ENCODE measurements at regions not wholly inside any gene's neighbourhood (a gene's known extent, or its start where the extent isn't known, plus 50 kb on each side); places are given as distances from the start of the nearest gene placed in this dataset.

DNA sequence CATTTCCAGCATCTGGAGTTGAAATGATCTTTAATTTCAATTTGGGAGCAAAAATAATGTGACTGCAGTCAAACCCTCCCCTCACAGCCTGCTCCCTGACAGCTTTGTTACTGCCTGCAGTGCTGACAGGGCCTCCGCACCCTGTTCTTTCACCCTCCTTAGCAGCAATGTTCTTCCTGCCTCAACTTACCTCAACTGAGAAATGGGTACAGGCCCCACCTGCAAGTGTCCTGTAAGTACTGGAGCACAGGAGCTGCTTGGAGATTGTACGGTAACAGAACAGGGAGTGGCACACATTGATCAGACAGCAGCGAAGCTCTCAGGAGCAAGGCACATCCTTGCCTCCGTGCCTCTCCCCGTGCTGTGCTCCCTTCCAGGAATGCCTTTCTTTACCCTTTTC lies 131.3 kb downstream of the CHST1 start:
- intact Hi-C loops (cut with DNase I), result loop anchor here in 1 of 2 donors (5.0 to 10.0 kb wide), 2 partner anchors 59 to 238 kb away; no protein-coding TSS in a partner anchor
- DNase-seq, result no peak
- WGBS, 2 donors, result 91 to 92% methylated on average over 5 of the region's 5 CpGs
- Histone ChIP-seq H3K4me3 (ENCODE audit: low read length in 2 of 2) (no peak overlapping the region), H3K27ac (ENCODE audit: low read depth in 1 of 2, low read length in 2 of 2) (no peak overlapping the region), H3K27me3 (ENCODE audit: control insufficient read depth in 1 of 2, insufficient read depth in 2 of 2, low read length in 1 of 2) (no peaks in the 10 kb centered on the region), H3K36me3 (ENCODE audit: control insufficient read depth in 1 of 2, insufficient read depth in 2 of 2, low read length in 1 of 2) (no peaks in the 10 kb centered on the region), H3K9me3 (ENCODE audit: control insufficient read depth, low read length) (no peaks in the 10 kb centered on the region), H3K4me1 (ENCODE audit: control insufficient read depth in 1 of 2, insufficient read depth in 2 of 2, low read length in 2 of 2) (no peaks in the 10 kb centered on the region)
- no peak for ATAC-seq (ENCODE audit: low FRiP score)

- no peak for ATAC-seq (ENCODE audit: low FRiP score)
- intact Hi-C loops (cut with DNase I), result loop anchor here in 1 of 2 donors (5.0 to 10.0 kb wide), 2 partner anchors 58 to 240 kb away; no protein-coding TSS in a partner anchor
- no peaks in the 10 kb centered on the region for H3K36me3 ChIP-seq (ENCODE audit: control insufficient read depth in 1 of 2, insufficient read depth in 2 of 2, low read length in 1 of 2)
- H3K4me3 ChIP-seq (ENCODE audit: low read length in 2 of 2), result no peak overlapping the region
- H3K27me3 ChIP-seq (ENCODE audit: control insufficient read depth in 1 of 2, insufficient read depth in 2 of 2, low read length in 1 of 2), result no peaks in the 10 kb centered on the region
- WGBS, 2 donors, result 6 to 10% methylated on average over 2 of the region's 2 CpGs
- no peaks in the 10 kb centered on the region for H3K9me3 ChIP-seq (ENCODE audit: control insufficient read depth, low read length)
- no peaks in the 10 kb centered on the region for H3K4me1 ChIP-seq (ENCODE audit: control insufficient read depth in 1 of 2, insufficient read depth in 2 of 2, low read length in 2 of 2)
- no peak for DNase-seq
- H3K27ac ChIP-seq (ENCODE audit: low read depth in 1 of 2, low read length in 2 of 2), result no peak overlapping the region
These were observed 132.9 kb downstream of the CHST1 start for GRCh38 chr11:45532546-45532945.

DNA sequence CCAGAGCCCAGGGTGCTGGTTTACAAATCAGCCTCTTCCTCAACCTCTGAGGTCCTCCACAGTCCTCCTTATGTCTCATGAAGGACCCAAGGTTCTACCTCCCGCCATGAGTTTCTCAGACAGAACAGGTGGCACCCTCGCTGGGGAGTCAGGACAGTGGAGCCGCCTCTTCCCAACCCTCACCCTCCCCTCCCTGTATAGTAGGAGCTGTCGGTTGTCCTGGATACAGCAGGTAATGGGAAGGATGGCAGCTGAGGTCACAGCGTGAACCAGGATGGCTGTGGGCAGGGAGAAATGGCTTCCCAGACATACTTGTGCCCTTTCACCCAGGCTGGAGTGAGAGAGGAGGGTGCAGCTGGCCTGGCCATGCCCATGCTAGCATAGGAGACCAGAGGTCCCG lies 134.6 kb downstream of the CHST1 start:
- no peaks in the 10 kb centered on the region for H3K4me1 ChIP-seq (ENCODE audit: control insufficient read depth in 1 of 2, insufficient read depth in 2 of 2, low read length in 2 of 2)
- WGBS, 2 donors, result 95 to 98% methylated on average over 6 of the region's 6 CpGs
- H3K4me3 ChIP-seq (ENCODE audit: low read length in 2 of 2), result no peak overlapping the region
- no peak overlapping the region for H3K27ac ChIP-seq (ENCODE audit: low read depth in 1 of 2, low read length in 2 of 2)
- ATAC-seq (ENCODE audit: low FRiP score), result no peak
- no peak for DNase-seq
- no peaks in the 10 kb centered on the region for H3K9me3 ChIP-seq (ENCODE audit: control insufficient read depth, low read length)
- no peaks in the 10 kb centered on the region for H3K27me3 ChIP-seq (ENCODE audit: control insufficient read depth in 1 of 2, insufficient read depth in 2 of 2, low read length in 1 of 2)
- intact Hi-C loops (cut with DNase I), result loop anchor here in 1 of 2 donors (5.0 to 10.0 kb wide), 2 partner anchors 56 to 242 kb away; no protein-coding TSS in a partner anchor
- H3K36me3 ChIP-seq (ENCODE audit: control insufficient read depth in 1 of 2, insufficient read depth in 2 of 2, low read length in 1 of 2), result no peaks in the 10 kb centered on the region

DNA sequence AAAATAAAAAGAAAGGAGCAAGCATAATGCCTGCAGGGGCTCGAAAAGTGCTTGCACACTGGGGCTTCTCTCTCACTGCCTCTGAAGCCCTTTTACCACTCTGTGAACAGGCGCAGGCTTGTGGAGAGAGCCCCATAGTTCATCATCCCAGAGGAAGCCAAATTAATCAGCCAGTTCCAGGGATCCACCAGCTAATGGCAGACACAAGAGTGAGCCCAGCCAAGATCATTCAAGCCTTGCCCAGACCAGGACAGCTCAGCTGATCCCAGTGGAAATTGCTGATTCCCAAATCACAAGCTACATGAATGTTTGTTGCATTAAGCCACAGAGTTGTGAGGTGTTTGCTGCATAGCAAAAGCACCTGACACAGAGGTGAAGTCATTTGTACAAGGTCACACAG lies 135.3 kb downstream of the CHST1 start:
- no peak overlapping the region for H3K4me3 ChIP-seq (ENCODE audit: low read length in 2 of 2)
- no peaks in the 10 kb centered on the region for H3K4me1 ChIP-seq (ENCODE audit: control insufficient read depth in 1 of 2, insufficient read depth in 2 of 2, low read length in 2 of 2)
- no peaks in the 10 kb centered on the region for H3K27me3 ChIP-seq (ENCODE audit: control insufficient read depth in 1 of 2, insufficient read depth in 2 of 2, low read length in 1 of 2)
- no peak overlapping the region for H3K27ac ChIP-seq (ENCODE audit: low read depth in 1 of 2, low read length in 2 of 2)
- H3K9me3 ChIP-seq (ENCODE audit: control insufficient read depth, low read length), result no peaks in the 10 kb centered on the region
- no peaks in the 10 kb centered on the region for H3K36me3 ChIP-seq (ENCODE audit: control insufficient read depth in 1 of 2, insufficient read depth in 2 of 2, low read length in 1 of 2)
- ATAC-seq (ENCODE audit: low FRiP score), result no peak
- DNase-seq, result no peak
- intact Hi-C loops (cut with DNase I), result loop anchor here in 1 of 2 donors (5.0 to 10.0 kb wide), 2 partner anchors 55 to 242 kb away; no protein-coding TSS in a partner anchor
- WGBS, 2 donors, result 92 to 95% methylated on average over 2 of the region's 2 CpGs

DNA sequence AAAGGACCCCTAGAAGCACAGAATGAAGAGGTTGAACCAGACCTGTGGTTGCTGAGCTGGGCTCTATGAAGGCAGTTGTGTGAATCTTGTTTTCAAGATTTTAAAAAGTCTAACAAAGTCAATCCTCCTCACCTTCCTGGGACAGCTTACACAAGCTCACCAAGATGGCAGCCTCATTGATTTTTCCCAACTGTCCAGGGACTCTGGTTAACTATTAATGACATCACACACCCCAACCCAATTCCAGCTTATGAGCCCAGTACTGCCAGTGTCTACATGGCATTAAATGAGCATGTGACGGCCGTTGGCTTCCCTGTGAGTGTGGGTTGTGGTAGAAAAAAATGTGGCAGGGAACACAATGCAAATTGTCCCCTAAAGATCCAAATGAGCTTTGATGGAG lies 137.0 kb downstream of the CHST1 start:
- Histone ChIP-seq H3K36me3 (ENCODE audit: control insufficient read depth in 1 of 2, insufficient read depth in 2 of 2, low read length in 1 of 2) (no peaks in the 10 kb centered on the region), H3K4me3 (ENCODE audit: low read length in 2 of 2) (no peak overlapping the region), H3K27ac (ENCODE audit: low read depth in 1 of 2, low read length in 2 of 2) (no peak overlapping the region), H3K9me3 (ENCODE audit: control insufficient read depth, low read length) (no peaks in the 10 kb centered on the region), H3K4me1 (ENCODE audit: control insufficient read depth in 1 of 2, insufficient read depth in 2 of 2, low read length in 2 of 2) (no peaks in the 10 kb centered on the region), H3K27me3 (ENCODE audit: control insufficient read depth in 1 of 2, insufficient read depth in 2 of 2, low read length in 1 of 2) (no peaks in the 10 kb centered on the region)
- DNase-seq (no peak), ATAC-seq (ENCODE audit: low FRiP score) (no peak)
- intact Hi-C loops (cut with DNase I), result no loop called here
- 81 to 82% methylated on average over 2 of the region's 2 CpGs for WGBS, 2 donors

- Histone ChIP-seq H3K4me3 (ENCODE audit: low read length in 2 of 2) (no peak overlapping the region), H3K4me1 (ENCODE audit: control insufficient read depth in 1 of 2, insufficient read depth in 2 of 2, low read length in 2 of 2) (no peaks in the 10 kb centered on the region), H3K36me3 (ENCODE audit: control insufficient read depth in 1 of 2, insufficient read depth in 2 of 2, low read length in 1 of 2) (no peaks in the 10 kb centered on the region), H3K9me3 (ENCODE audit: control insufficient read depth, low read length) (no peaks in the 10 kb centered on the region), H3K27ac (ENCODE audit: low read depth in 1 of 2, low read length in 2 of 2) (no peak overlapping the region), H3K27me3 (ENCODE audit: control insufficient read depth in 1 of 2, insufficient read depth in 2 of 2, low read length in 1 of 2) (no peaks in the 10 kb centered on the region)
- no peak for DNase-seq
- ATAC-seq (ENCODE audit: low FRiP score), result no peak
- intact Hi-C loops (cut with DNase I), result no loop called here
- WGBS, 2 donors, result 92% methylated on average over 1 of the region's 1 CpG
These were observed 137.5 kb downstream of the CHST1 start for GRCh38 chr11:45527898-45528297.

DNA sequence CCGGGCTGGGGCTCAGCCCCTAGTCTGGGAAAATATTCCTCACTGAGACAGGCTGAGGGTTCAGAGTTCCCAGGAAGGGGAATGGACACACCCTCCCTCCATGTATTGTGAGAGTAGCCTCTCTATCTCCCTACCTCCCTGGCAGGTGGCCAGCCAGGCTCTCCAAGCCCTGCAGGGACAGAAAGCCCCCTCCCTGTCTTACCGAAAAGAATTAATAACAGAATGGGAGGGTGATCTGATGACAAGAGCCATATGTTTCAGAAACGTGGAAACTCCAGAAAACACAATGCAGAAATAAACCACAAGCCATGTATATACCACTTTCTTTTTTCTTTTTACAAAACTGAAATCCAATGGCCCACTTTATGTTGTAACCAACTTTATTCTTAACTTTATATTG lies 140.0 kb downstream of the CHST1 start:
- H3K4me3 ChIP-seq (ENCODE audit: low read length in 2 of 2), result no peak overlapping the region
- intact Hi-C loops (cut with DNase I), result no loop called here
- H3K27me3 ChIP-seq (ENCODE audit: control insufficient read depth in 1 of 2, insufficient read depth in 2 of 2, low read length in 1 of 2), result no peaks in the 10 kb centered on the region
- no peak overlapping the region for H3K27ac ChIP-seq (ENCODE audit: low read depth in 1 of 2, low read length in 2 of 2)
- H3K9me3 ChIP-seq (ENCODE audit: control insufficient read depth, low read length), result no peaks in the 10 kb centered on the region
- DNase-seq (no peak), ATAC-seq (ENCODE audit: low FRiP score) (no peak)
- WGBS, 2 donors, result 62 to 64% methylated on average over 3 of the region's 3 CpGs
- no peaks in the 10 kb centered on the region for H3K4me1 ChIP-seq (ENCODE audit: control insufficient read depth in 1 of 2, insufficient read depth in 2 of 2, low read length in 2 of 2)
- no peaks in the 10 kb centered on the region for H3K36me3 ChIP-seq (ENCODE audit: control insufficient read depth in 1 of 2, insufficient read depth in 2 of 2, low read length in 1 of 2)

DNA sequence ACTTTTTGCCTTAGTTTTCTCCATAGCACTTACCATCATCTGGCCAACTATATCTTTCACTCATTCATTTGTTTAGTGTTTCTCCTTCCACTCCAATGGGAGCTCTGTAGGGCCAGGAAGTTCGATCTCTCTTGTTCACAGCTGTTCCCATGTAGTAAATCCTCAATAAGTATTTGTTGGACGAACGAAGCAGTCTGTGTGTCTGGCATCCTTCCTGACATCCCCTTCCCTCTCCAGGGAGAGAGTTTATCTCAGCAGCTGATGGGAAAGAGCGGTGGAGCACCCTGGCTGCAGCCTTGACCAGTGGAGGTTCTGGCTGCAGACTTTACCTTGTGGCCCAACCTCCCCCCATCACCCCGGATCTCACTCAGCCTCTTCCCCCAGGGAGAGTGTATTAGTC lies 141.7 kb downstream of the CHST1 start:
- Histone ChIP-seq H3K27me3 (ENCODE audit: control insufficient read depth in 1 of 2, insufficient read depth in 2 of 2, low read length in 1 of 2) (no peaks in the 10 kb centered on the region), H3K4me3 (ENCODE audit: low read length in 2 of 2) (no peak overlapping the region), H3K4me1 (ENCODE audit: control insufficient read depth in 1 of 2, insufficient read depth in 2 of 2, low read length in 2 of 2) (no peaks in the 10 kb centered on the region), H3K27ac (ENCODE audit: low read depth in 1 of 2, low read length in 2 of 2) (no peak overlapping the region), H3K36me3 (ENCODE audit: control insufficient read depth in 1 of 2, insufficient read depth in 2 of 2, low read length in 1 of 2) (no peaks in the 10 kb centered on the region), H3K9me3 (ENCODE audit: control insufficient read depth, low read length) (no peaks in the 10 kb centered on the region)
- DNase-seq, result no peak
- intact Hi-C loops (cut with DNase I), result no loop called here
- 59 to 63% methylated on average over 5 of the region's 5 CpGs for WGBS, 2 donors
- ATAC-seq (ENCODE audit: low FRiP score), result no peak

DNA sequence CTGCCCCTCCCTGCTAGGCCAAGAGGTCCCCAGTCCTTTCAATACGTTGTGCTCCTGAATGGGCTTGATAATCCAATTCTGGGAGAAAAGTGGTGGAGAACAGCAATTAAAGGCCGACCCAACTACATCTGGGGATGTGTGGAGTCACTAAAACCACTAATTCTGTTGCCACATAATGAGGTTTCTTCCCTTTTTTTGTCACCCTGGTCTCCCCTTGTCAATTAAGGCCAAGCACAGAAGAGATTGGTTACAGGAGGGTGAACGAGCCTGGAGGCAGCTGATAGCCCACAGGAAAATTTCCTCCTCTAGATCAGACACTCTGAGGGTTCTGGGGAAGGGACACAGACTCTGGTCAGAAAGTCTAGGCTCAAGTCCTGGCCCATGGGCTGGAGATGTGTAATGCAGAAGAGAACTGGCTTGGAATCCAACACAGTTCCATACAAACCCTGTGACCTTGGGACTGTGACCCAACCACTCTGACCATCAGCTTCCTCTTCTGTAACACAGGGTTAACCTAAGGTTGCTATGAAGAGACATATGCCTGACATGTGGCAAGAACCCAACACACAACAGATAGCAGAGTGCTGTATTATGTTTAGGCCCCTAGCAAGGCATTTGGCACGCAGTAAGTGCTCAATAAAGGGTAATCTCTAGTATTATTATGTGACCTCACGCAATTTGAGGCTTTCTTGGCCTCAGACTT lies 146.4 kb downstream of the CHST1 start:
- no peaks in the 10 kb centered on the region for H3K9me3 ChIP-seq (ENCODE audit: control insufficient read depth, low read length)
- H3K36me3 ChIP-seq (ENCODE audit: control insufficient read depth in 1 of 2, insufficient read depth in 2 of 2, low read length in 1 of 2), result no peaks in the 10 kb centered on the region
- DNase-seq, result no peak
- intact Hi-C loops (cut with DNase I), result no loop called here
- no peak overlapping the region for H3K4me3 ChIP-seq (ENCODE audit: low read length in 2 of 2)
- WGBS, 2 donors, result 92 to 94% methylated on average over 5 of the region's 5 CpGs
- no peaks in the 10 kb centered on the region for H3K27me3 ChIP-seq (ENCODE audit: control insufficient read depth in 1 of 2, insufficient read depth in 2 of 2, low read length in 1 of 2)
- no peak overlapping the region for H3K27ac ChIP-seq (ENCODE audit: low read depth in 1 of 2, low read length in 2 of 2)
- no peaks in the 10 kb centered on the region for H3K4me1 ChIP-seq (ENCODE audit: control insufficient read depth in 1 of 2, insufficient read depth in 2 of 2, low read length in 2 of 2)
- no peak for ATAC-seq (ENCODE audit: low FRiP score)

All from aorta (tissue), 5 donors.